ENCODE measurements at regions not wholly inside any gene's neighbourhood (a gene's known extent, or its start where the extent isn't known, plus 50 kb on each side); places are given as distances from the start of the nearest gene placed in this dataset.
A peak's percentile ranks its signal among the peaks of the same experiment; 100 is the strongest.

GRCh38 chr11:35876786-35877185, 67.1 kb upstream of the LDLRAD3 start:
- Histone ChIP-seq H3K4me3 (replicated peaks; ENCODE audit: insufficient read depth, low read length) (no peak overlapping the region), H3K27me3 (ENCODE audit: insufficient read depth, poor library complexity, severe bottlenecking) (no peaks in the 10 kb centered on the region), H3K27ac (replicated peaks) (no peak overlapping the region)
- no peak for TF ChIP-seq REST (IDR thresholded peaks at IDR 0.05; ENCODE audit: insufficient replicate concordance, low read depth)
- TF ChIP-seq SPI1 (IDR thresholded peaks at IDR 0.05; ENCODE audit: borderline replicate concordance, low read depth) = no peak
- no peak for TF ChIP-seq GABPA (IDR thresholded peaks at IDR 0.05; ENCODE audit: low read depth)
- no peak for TF ChIP-seq CTCF (IDR thresholded peaks at IDR 0.05; ENCODE audit: insufficient read depth, low read length)
- no peak for TF ChIP-seq POLR2AphosphoS5 (IDR thresholded peaks at IDR 0.05; ENCODE audit: low read depth)
- no peak for DNase-seq (ENCODE audit: low read depth in 1 of 2, low spot score in 1 of 2)

- TF ChIP-seq SPI1 (IDR thresholded peaks at IDR 0.05; ENCODE audit: borderline replicate concordance, low read depth) (no peak), GABPA (IDR thresholded peaks at IDR 0.05; ENCODE audit: low read depth) (no peak), CTCF (IDR thresholded peaks at IDR 0.05; ENCODE audit: insufficient read depth, low read length) (no peak), REST (IDR thresholded peaks at IDR 0.05; ENCODE audit: insufficient replicate concordance, low read depth) (no peak), POLR2AphosphoS5 (IDR thresholded peaks at IDR 0.05; ENCODE audit: low read depth) (no peak)
- H3K27me3 ChIP-seq (ENCODE audit: insufficient read depth, poor library complexity, severe bottlenecking) = no peaks in the 10 kb centered on the region
- DNase-seq (ENCODE audit: low read depth in 1 of 2, low spot score in 1 of 2) = peak; percentile 9 to 47
- H3K4me3 ChIP-seq (replicated peaks; ENCODE audit: insufficient read depth, low read length) = no peak overlapping the region
- no peak overlapping the region for H3K27ac ChIP-seq (replicated peaks)
Measured at GRCh38 chr11:35878741-35879140, 65.1 kb upstream of the LDLRAD3 start.

GRCh38 chr11:35879361-35879760, 64.5 kb upstream of the LDLRAD3 start:
- no peak overlapping the region for H3K27ac ChIP-seq (replicated peaks)
- no peak overlapping the region for H3K4me3 ChIP-seq (replicated peaks; ENCODE audit: insufficient read depth, low read length)
- DNase-seq (ENCODE audit: low read depth in 1 of 2, low spot score in 1 of 2) = no peak
- TF ChIP-seq REST (IDR thresholded peaks at IDR 0.05; ENCODE audit: insufficient replicate concordance, low read depth) = no peak
- TF ChIP-seq SPI1 (IDR thresholded peaks at IDR 0.05; ENCODE audit: borderline replicate concordance, low read depth) = no peak
- no peak for TF ChIP-seq CTCF (IDR thresholded peaks at IDR 0.05; ENCODE audit: insufficient read depth, low read length)
- no peak for TF ChIP-seq GABPA (IDR thresholded peaks at IDR 0.05; ENCODE audit: low read depth)
- no peak for TF ChIP-seq POLR2AphosphoS5 (IDR thresholded peaks at IDR 0.05; ENCODE audit: low read depth)
- H3K27me3 ChIP-seq (ENCODE audit: insufficient read depth, poor library complexity, severe bottlenecking) = no peaks in the 10 kb centered on the region
